Panc1 (cell line): ENCODE measurements at regions not wholly inside any gene's neighbourhood (a gene's known extent, or its start where the extent isn't known, plus 50 kb on each side); places are given as distances from the start of the nearest gene placed in this dataset.

Source experiments
- ATAC-seq: fragments of 200-7000 bp; cut with Tn5 transposase; 2 replicates; pipeline ENCODE4 v1.9.1; 2020; ENCODE audit warnings: mild to moderate bottlenecking, moderate library complexity
- BruUV-seq: library from RNA; stranded (reverse); fragments of 400-500 nt; replicated peaks from 2 replicates; lab custom pipeline; 2021; lab: Mats Ljungman, UMichigan
- CTCF ChIA-PET: fragments of 300-600 bp; sonication (Branson Sonifier 250); formaldehyde crosslinking; loops from one replicate; lab custom pipeline; 2022; ENCODE audit warnings: antibody characterized with exemption; lab: Charles Lee
- POLR2A ChIA-PET: fragments of 300-600 bp; sonication (Branson Sonifier 250); formaldehyde crosslinking; loops from one replicate; lab custom pipeline; 2022; ENCODE audit warnings: antibody characterized with exemption; lab: Charles Lee
- DNase-seq: peaks from one replicate; pipeline ENCODE4 v3.0.0-alpha.2; 2010; ENCODE audit warnings: low read depth, low spot score
- H3K27ac ChIP-seq: 2 replicates; pipeline ENCODE4 v1.5.1; 2011; ENCODE audit warnings: mild to moderate bottlenecking, low read length, inconsistent platforms
- H3K27me3 ChIP-seq: fragments of 200-500 bp; sonication (Bioruptor generic); 2 replicates; pipeline ENCODE4 v1.6.0; 2014; ENCODE audit warnings: low read length, inconsistent platforms; ENCODE audit not compliant: control insufficient read depth, insufficient read depth
- H3K36me3 ChIP-seq: fragments of 200-500 bp; sonication (Bioruptor generic); 2 replicates; pipeline ENCODE4 v1.5.1; 2014; ENCODE audit warnings: inconsistent platforms, mild to moderate bottlenecking, low read length, moderate library complexity; ENCODE audit not compliant: control insufficient read depth, insufficient read depth
- H3K4me1 ChIP-seq: 2 replicates; pipeline ENCODE4 v1.5.1; 2011; ENCODE audit warnings: inconsistent platforms, mild to moderate bottlenecking, low read length, moderate library complexity; ENCODE audit not compliant: control insufficient read depth, insufficient read depth
- H3K4me3 ChIP-seq, 2 experiments: 2 replicates each; pipeline ENCODE4 v1.5.1; 2011 to 2012; ENCODE audit warnings: low read depth in 2 of 2, low read length in 2 of 2, mild to moderate bottlenecking in 2 of 2, inconsistent platforms in 1 of 2, moderate library complexity in 1 of 2
- H3K9me3 ChIP-seq: fragments of 200-500 bp; sonication (Bioruptor generic); 2 replicates; pipeline ENCODE4 v1.5.1; 2014; ENCODE audit warnings: low read depth, mild to moderate bottlenecking, inconsistent platforms, low read length, moderate library complexity; ENCODE audit not compliant: control insufficient read depth, insufficient read depth
- CTCF ChIP-seq: fragments of 450-650 bp; IDR thresholded peaks from 2 replicates; pipeline ENCODE4 v1.5.1; 2017; ENCODE audit warnings: mild to moderate bottlenecking
- POLR2AphosphoS5 ChIP-seq: IDR thresholded peaks from 2 replicates; pipeline ENCODE4 v1.6.1; 2012; ENCODE audit warnings: mild to moderate bottlenecking, low read depth, low read length, moderate library complexity
- REST ChIP-seq, 2 experiments: IDR thresholded peaks; 2 replicates each; pipeline ENCODE4 v1.6.1; 2011 to 2012; ENCODE audit warnings: low read depth in 2 of 2, control low read depth in 1 of 2, low read length in 1 of 2, mild to moderate bottlenecking in 1 of 2, moderate library complexity in 1 of 2; ENCODE audit not compliant: insufficient read depth in 1 of 2
- SIN3A ChIP-seq: IDR thresholded peaks from 2 replicates; pipeline ENCODE4 v1.6.1; 2012; ENCODE audit warnings: low read depth, mild to moderate bottlenecking, low read length, moderate library complexity, borderline replicate concordance; ENCODE audit not compliant: insufficient read depth
- TCF7L2 ChIP-seq: IDR thresholded peaks from 2 replicates; pipeline ENCODE4 v1.6.1; 2011; ENCODE audit warnings: mild to moderate bottlenecking, low read depth, low read length, inconsistent platforms
- in situ Hi-C: cut with HindIII; loops from 2 replicates; pipeline ENCODE4 v1.10.0; 2016; ENCODE audit warnings: low sequenced_read_pairs, low pct_unique_long_range_greater_than_20kb
- intact Hi-C: fragments of 100-400 bp; cut with micrococcal nuclease; formaldehyde crosslinking; loops from one replicate; pipeline ENCODE4 v1.10.0; 2022; ENCODE audit not compliant: unreplicated experiment

GRCh38 chr15:35252351-35252865 lies 167.3 kb upstream of the NANOGP8 start:
- ATAC-seq = no peak
- no peaks in the 10 kb centered on the region for H3K9me3 ChIP-seq
- H3K27ac ChIP-seq = no peak overlapping the region
- no TSS peak for BruUV-seq
- DNase-seq = no peak
- CTCF ChIA-PET = no interaction called here
- POLR2A ChIA-PET = no interaction called here
- no peaks in the 10 kb centered on the region for H3K36me3 ChIP-seq
- no peak overlapping the region for H3K4me3 ChIP-seq
- in situ Hi-C loops (no loop called here), intact Hi-C loops (no loop called here)
- H3K27me3 ChIP-seq = no peaks in the 10 kb centered on the region
- TF ChIP-seq TCF7L2 (no peak), CTCF (no peak), POLR2AphosphoS5 (no peak), SIN3A (no peak), REST (IDR thresholded peaks at IDR 0.05; ENCODE audit: insufficient read depth in 1 of 2, low read depth in 2 of 2, low read length in 1 of 2) (no peak)
- no peaks in the 10 kb centered on the region for H3K4me1 ChIP-seq

- H3K4me1 ChIP-seq = no peaks in the 10 kb centered on the region; the same call in 1 of the 2 replicates
- no peak overlapping the region for H3K27ac ChIP-seq
- ChIA-PET POLR2A (no interaction called here), CTCF (no interaction called here)
- intact Hi-C loops (no loop called here), in situ Hi-C loops (no loop called here)
- no TSS peak for BruUV-seq
- H3K4me3 ChIP-seq = no peak overlapping the region
- no peak for ATAC-seq
- H3K27me3 ChIP-seq = no peaks in the 10 kb centered on the region
- TF ChIP-seq CTCF = no peak
- no peak for TF ChIP-seq TCF7L2
- TF ChIP-seq POLR2AphosphoS5 = no peak
- no peak for TF ChIP-seq REST (IDR thresholded peaks at IDR 0.05; ENCODE audit: insufficient read depth in 1 of 2, low read depth in 2 of 2, low read length in 1 of 2)
- no peak for TF ChIP-seq SIN3A
- no peak for DNase-seq
- no peaks in the 10 kb centered on the region for H3K36me3 ChIP-seq
- H3K9me3 ChIP-seq = no peaks in the 10 kb centered on the region
Measured at GRCh38 chr15:35247150-35247549, 162.1 kb upstream of the NANOGP8 start.
